Pulmonary artery endothelial cell (primary cell): ENCODE measurements at regions not wholly inside any gene's neighbourhood (a gene's known extent, or its start where the extent isn't known, plus 50 kb on each side); places are given as distances from the start of the nearest gene placed in this dataset.

Experiments used
- DNase-seq: peaks from one replicate; pipeline ENCODE4 v3.0.0-alpha.2; 2011; ENCODE audit warnings: low read depth, low spot score

GRCh38 chr6:113442040-113442439 is 415.1 kb upstream of the MARCKS start:
- no peak for DNase-seq

GRCh38 chr6:113445201-113445600 is 411.9 kb upstream of the MARCKS start:
- DNase-seq, result no peak

GRCh38 chr6:113447088-113447831 is 409.9 kb upstream of the MARCKS start:
- no peak for DNase-seq

- DNase-seq, result no peak
These were observed 408.1 kb upstream of the MARCKS start for GRCh38 chr6:113449051-113449450.

DNA sequence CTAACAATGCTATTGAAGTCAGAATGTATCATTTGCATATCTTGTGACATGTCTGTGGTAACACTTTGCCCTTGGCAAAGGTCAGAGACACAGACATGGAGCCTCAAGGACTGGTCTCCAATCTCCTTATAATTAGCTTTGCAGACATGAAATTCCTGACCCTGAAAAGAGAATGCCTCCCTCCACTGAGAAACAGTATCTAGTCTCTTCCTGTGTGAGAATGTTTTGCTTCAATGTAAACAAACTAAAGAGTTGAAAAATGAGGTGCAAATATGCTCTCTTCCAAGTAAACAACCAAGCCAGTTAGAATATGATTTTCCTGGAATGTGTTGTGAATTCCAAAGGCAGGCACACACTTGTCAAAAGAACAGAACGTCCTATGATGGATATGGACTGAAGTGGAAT is 407.1 kb upstream of the MARCKS start:
- no peak for DNase-seq

DNA sequence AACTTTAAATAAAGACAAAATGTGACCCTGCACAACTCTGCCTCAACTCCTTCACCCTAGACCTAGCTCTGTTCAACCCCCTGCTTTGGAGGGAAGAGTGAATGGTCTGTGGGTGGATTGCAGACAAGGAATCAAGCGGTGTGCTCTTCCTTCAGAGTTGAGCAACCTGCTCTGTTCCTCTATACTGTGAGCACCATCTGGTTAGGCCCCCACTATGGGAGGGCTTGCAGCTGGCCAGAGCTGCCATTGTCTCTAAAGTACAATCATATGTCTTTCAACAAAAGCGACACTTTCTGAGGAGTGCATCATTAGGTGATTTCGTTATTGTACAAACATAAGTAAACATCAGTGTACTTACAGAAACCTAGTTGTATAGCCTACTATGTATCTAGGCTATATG is 406.1 kb upstream of the MARCKS start:
- DNase-seq, result no peak

GRCh38 chr6:113457198-113457597 is 399.9 kb upstream of the MARCKS start:
- DNase-seq, result no peak

DNA sequence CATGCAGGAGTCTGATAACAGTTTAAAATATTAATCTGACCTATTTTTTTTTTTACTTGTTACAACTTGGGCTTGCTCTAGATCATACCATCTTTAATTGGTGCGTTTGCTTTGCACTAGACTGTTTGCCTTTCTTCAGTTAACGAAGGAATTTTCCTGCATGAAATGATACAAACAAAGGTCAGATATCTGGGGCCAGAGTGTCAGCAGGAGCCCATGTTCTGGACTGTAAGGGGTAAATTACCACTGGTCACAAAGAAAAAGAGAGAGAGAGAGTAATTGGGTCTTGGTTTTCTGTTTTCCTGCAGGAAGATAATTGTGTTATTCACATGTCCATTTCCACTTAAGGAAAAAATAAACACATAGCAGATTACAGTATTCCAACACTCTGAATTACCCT is 399.4 kb upstream of the MARCKS start:
- DNase-seq, result no peak

DNA sequence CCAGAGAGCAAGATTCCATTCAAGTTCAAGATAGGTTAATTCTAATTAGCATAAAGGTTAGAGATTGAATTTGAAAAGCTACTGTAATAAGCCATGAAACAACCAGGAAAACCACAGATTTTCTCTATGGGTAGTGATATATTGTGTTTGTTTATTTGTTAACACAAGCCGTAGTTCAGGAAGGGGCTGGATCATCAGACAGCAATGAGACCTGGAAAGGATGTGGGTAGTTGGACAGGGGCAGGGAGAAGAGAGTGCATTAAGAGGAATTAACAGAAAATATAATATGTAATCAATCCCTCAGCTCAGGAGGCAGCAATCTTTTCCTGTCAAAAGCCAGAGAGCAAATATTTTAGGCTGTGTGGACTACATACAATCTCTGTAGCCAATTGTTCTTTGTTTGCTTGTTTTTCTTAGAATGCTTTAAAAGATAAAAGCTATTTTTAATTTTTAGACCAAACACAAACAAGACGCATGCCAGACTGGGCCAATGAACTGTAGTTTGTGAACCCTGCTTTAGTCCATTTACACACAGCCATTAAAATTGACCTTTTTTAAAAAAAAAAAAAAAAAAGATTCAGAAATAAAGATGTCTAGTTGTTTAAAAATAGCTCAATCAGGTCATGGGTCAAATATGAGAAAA is 398.7 kb upstream of the MARCKS start:
- no peak for DNase-seq

GRCh38 chr6:113461153-113461932 is 395.8 kb upstream of the MARCKS start:
- no peak for DNase-seq

DNA sequence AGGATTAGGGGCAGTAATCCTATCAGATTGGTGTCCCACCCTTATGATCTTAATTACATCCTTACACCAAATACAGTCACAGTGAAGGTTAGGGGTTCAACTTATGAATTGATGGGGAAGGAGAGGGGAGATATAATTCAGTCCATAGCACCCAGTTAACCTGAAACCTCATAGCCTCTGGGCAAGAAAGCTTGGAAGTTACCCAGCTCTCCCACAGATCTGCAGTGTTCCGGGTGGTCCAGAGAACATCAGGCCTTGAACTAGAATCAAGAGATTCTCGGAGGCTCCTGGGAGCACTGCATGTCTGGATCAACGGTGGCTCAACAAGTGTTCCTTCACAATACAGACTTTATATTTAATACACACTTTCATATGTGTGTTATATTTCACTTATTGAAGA is 392.6 kb upstream of the MARCKS start:
- no peak for DNase-seq

DNA sequence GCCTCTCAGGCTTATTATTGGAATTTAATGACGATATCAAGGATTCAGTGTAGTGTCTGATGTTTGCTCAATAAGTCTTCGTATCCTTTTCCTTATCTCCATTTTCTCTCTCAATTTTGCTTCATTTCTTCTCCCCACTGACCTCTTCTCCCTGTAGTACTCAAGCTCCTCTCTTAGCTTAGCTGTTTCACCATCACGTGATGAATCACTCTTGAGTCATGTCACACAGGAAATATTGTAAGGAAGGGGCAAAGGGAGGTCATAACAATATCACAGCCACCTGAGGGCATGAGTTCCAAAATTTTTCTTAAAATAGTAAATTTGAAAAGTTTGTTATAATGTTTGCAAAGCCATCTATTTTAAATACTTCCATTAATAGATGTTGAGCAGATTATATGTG is 392.2 kb upstream of the MARCKS start:
- no peak for DNase-seq

- DNase-seq, result no peak
These were observed 390.6 kb upstream of the MARCKS start for GRCh38 chr6:113466526-113466925.

DNA sequence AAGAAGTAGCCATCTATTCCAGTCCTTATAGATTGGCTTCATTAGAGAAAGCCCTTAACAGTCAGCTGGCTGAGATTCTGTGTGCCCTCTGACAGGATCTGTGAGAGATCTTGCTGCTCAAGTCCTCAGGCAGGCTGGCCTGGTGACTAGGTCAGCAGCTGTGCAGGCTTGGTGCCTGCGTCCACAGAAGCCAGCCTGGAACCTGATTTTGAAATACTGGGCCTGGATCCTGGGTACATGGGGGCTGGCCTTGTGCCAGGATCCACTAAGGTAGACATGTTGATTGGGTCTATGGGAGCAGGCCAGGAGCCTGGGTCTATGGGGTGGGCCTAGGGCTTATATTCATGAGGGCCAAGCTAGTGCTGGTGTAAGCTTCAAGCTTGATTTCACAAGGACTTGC is 381.8 kb upstream of the MARCKS start:
- no peak for DNase-seq

DNA sequence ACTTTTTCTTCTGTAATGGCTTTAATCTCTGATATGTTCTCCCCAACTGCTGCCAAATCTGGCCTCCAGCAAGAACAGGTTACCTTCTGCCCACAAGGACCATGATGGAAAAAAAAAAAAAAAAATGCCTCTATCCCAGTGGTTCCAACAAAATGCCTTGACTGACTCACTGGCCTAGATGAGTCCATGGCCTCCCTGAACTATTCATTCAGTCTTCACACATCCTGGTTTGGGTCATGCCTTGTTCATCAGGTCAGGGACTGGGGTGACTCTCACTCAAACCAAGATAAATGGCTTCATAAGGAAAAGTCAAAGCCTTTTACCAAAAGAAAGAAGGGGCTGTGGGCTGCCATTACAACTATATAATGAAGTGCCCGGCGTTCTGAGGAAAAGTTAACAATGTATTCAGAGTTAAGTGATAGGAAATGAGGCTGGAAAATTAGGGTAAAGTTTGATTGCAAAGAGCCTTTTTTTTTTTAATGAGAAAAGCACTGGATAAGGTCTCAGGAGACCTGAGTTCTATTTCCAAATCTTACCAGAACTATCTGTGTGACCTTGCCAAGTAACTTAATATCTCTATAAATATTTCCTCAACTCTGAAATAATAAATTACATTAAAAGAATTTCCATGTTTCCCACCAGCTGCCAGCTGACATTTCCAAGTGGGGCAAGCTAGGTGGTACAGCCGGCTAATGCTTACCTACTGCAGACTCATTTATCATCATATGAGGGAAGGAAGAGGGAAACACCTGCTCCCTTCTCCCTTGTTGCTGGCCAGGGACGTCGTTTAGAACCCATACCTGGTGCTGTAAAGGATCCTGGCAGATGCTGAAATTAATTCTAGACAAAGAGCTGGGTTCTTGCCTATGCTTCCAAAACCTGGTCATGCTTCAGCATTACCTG is 380.0 kb upstream of the MARCKS start:
- DNase-seq, result no peak

DNA sequence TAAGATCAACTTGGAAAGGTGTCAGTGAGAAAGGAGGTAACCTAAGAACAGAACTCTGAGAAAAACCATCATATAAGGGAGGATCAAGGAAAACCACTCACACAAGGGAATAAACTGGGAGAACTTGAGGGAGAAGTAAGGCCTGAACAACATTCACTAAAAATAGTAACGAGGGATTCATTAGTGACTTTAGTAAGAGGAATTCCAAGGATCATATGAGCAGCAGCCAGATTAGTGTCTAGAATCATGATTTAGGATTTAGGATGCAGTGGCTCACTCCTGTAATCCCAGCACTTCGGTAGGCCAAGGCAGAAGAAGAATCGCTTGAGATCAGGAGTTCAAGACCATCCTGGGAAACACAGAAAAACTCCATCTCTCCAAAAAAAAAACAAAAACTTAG is 376.5 kb upstream of the MARCKS start:
- no peak for DNase-seq

DNA sequence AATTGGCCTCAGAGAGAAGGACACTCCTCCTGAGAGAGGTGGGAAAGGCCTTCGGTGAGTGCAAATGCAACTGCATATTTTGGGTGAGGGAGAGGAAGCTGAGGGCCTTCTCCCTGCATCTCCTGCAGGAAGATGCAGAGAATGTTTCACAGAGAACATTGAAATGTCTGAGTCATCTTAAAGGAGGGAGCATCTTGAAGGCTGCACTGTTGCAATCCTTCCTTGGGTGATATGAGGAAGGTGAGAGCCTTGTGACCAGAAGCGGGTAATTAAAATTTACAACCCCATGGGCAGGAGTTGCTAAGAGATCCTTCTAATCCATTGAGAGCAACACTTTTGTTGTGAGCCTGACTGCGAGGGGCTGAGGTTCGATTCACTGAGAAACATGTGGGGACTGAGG is 375.7 kb upstream of the MARCKS start:
- DNase-seq, result no peak

DNA sequence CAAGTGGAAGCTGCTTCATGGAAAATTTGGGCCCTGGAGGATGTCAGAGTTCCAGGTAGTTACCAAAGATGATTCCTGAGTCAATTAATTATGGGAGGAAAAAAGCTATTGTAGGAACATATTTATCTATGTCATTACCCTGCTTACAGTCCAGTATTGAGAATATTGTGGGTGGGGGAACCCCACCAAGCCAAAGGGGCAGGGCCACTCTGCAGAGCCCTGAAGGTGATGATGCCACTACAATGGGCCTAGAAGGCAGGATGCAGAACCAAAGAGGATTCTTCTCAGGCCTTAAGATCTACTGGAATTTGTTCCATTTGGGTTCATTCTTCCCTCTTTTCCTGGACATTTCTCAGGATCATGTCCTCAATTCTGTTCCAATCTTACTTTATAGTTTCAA is 375.2 kb upstream of the MARCKS start:
- no peak for DNase-seq

- no peak for DNase-seq
These were observed 374.4 kb upstream of the MARCKS start for GRCh38 chr6:113482771-113483170.

DNA sequence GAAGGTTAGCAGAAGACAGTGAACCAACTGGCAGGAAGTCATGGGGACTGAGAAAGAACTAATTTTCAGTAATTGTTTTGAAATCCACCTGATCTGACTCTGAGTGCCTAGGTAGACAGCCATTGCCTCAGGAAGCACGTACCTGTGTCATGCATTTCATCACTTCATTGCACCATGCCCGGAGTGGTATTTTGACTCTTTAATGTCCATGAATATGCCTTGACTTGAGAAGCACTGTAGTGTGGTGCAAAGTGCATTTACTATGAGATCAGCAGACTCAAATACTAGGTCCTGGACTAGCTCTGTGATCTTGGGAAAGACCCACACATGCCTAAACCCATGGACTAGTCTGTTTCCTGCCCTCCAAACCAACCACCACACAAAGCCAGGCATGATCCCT is 370.9 kb upstream of the MARCKS start:
- DNase-seq, result no peak

- no peak for DNase-seq
These were observed 369.6 kb upstream of the MARCKS start for GRCh38 chr6:113487489-113488058.
